Mucosa of descending colon (tissue), 3 donors: ENCODE measurements at regions not wholly inside any gene's neighbourhood (a gene's known extent, or its start where the extent isn't known, plus 50 kb on each side); places are given as distances from the start of the nearest gene placed in this dataset.
A peak's percentile ranks its signal among the peaks of the same experiment; 100 is the strongest.

Experiments used
- ATAC-seq: fragments of 200-7000 bp; cut with Tn5 transposase; one replicate; pipeline ENCODE4 v1.9.1; 2020; ENCODE audit warnings: mild to moderate bottlenecking, moderate library complexity
- DNase-seq, 3 donors: peaks; one replicate each; pipeline ENCODE4 v3.0.0-alpha.2; 2020
- H3K36me3 ChIP-seq: fragments of 200-600 bp; one replicate; pipeline ENCODE4 v1.8.0; 2021; ENCODE audit warnings: low read depth, mild to moderate bottlenecking
- H3K4me1 ChIP-seq: fragments of 200-600 bp; one replicate; pipeline ENCODE4 v1.8.0; 2021; ENCODE audit warnings: low read depth, mild to moderate bottlenecking
- H3K4me3 ChIP-seq: fragments of 200-600 bp; one replicate; pipeline ENCODE4 v1.8.0; 2021; ENCODE audit warnings: mild to moderate bottlenecking
- H3K9me3 ChIP-seq: fragments of 200-600 bp; one replicate; pipeline ENCODE4 v1.8.0; 2021; ENCODE audit warnings: mild to moderate bottlenecking
- CTCF ChIP-seq: fragments of 200-600 bp; IDR thresholded peaks from one replicate; pipeline ENCODE4 v1.8.0; 2022; ENCODE audit warnings: antibody characterized with exemption, mild to moderate bottlenecking
- intact Hi-C, 2 donors: fragments of 100-400 bp; cut with DNase I in 1 of 2; cut with micrococcal nuclease in 1 of 2; formaldehyde crosslinking; loops; one replicate each; pipeline versions ENCODE4 v1.11.0 to v1.11.1; 2022; cut with DNase I, micrococcal nuclease
- donor health status: DM: no; HTN: no; CAD: no; lungs with moderate emphysema.
- donor health status: DM: no; HTN: no; CAD: no.
- donor health status: DM: no; HTN: yes; CAD: no.

DNA sequence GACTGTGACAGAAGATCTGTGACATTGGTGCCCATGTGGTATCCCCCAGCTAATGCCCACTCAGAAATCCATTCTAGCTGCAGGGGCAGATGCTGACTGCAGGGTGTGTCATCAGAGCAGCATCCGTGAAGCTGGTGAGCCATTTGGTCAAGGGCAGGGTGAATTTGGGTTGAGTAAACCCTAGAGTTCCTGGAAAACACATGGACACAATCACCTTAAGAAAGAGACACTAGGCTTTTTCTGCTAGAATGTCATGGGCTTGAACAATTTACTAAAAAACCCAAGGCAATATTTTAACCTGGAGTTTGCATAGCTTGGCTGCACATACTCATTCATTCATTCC lies 100.0 kb downstream of the ADAMTS15 start:
- no peaks in the 10 kb centered on the region for H3K36me3 ChIP-seq
- no peak for TF ChIP-seq CTCF
- DNase-seq (no peak), ATAC-seq (no peak)
- no peaks in the 10 kb centered on the region for H3K9me3 ChIP-seq
- no peak overlapping the region for H3K4me3 ChIP-seq
- no peaks in the 10 kb centered on the region for H3K4me1 ChIP-seq
- intact Hi-C loops, result no loop called here

GRCh38 chr11:130549393-130549999 lies 101.1 kb downstream of the ADAMTS15 start:
- TF ChIP-seq CTCF, result no peak
- Histone ChIP-seq H3K4me3 (no peak overlapping the region), H3K4me1 (no peaks in the 10 kb centered on the region), H3K36me3 (no peaks in the 10 kb centered on the region), H3K9me3 (no peaks in the 10 kb centered on the region)
- intact Hi-C loops, result no loop called here
- peak in 1 of 3 donors; percentile 14 for DNase-seq
- peak; percentile 26 for ATAC-seq

DNA sequence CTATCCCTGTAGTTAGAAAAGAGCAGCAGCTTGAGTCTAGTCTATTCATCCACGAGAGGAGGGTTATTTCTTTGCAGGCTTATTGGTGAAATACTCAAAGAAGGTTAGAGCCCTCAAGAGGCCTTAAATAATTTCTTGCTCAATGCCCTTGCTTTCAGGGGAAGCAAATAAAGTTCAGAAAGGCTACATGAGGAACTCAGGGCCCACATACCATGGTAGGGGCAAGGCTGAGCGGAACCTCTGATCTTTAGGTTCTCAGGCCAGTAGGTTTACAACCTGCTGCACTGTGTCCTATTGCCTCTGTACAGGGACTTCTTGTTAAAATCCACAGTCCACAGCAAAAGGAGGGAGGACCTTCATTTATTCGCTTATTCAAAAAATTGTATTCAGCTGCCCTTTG lies 101.7 kb downstream of the ADAMTS15 start:
- Histone ChIP-seq H3K36me3 (no peaks in the 10 kb centered on the region), H3K4me1 (no peaks in the 10 kb centered on the region), H3K9me3 (no peaks in the 10 kb centered on the region), H3K4me3 (no peak overlapping the region)
- ATAC-seq, result no peak
- TF ChIP-seq CTCF, result no peak
- intact Hi-C loops, result no loop called here
- no peak for DNase-seq

DNA sequence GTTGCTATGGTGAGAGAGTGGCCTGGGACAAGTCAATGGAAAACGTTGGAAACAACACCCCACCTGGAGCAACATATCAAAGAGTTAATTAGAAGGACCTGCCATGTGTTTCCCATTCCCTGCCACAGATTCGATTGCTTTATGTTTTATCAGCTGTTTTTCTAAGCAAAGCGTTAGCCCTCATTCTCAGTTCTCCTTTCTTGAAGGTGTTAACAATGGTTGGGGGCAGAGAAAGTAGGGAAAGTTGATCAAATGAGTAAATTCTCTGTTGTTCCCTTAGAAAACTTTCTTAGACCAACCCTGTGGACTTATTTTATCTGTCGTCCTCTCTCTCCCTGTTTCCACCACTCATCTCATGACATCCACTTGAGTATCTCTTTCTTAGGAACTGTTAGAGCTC lies 102.5 kb downstream of the ADAMTS15 start:
- no peaks in the 10 kb centered on the region for H3K9me3 ChIP-seq
- intact Hi-C loops, result no loop called here
- no peaks in the 10 kb centered on the region for H3K4me1 ChIP-seq
- no peak overlapping the region for H3K4me3 ChIP-seq
- no peak for DNase-seq
- no peaks in the 10 kb centered on the region for H3K36me3 ChIP-seq
- no peak for TF ChIP-seq CTCF
- no peak for ATAC-seq

- no peaks in the 10 kb centered on the region for H3K4me1 ChIP-seq
- no peaks in the 10 kb centered on the region for H3K36me3 ChIP-seq
- H3K9me3 ChIP-seq, result no peaks in the 10 kb centered on the region
- no peak for DNase-seq
- intact Hi-C loops, result no loop called here
- no peak for TF ChIP-seq CTCF
- no peak overlapping the region for H3K4me3 ChIP-seq
- peak; percentile 16 for ATAC-seq
These were observed 102.9 kb downstream of the ADAMTS15 start for GRCh38 chr11:130551388-130551787.

GRCh38 chr11:130553306-130553705 lies 104.9 kb downstream of the ADAMTS15 start:
- Histone ChIP-seq H3K4me1 (no peaks in the 10 kb centered on the region), H3K4me3 (no peak overlapping the region), H3K36me3 (no peaks in the 10 kb centered on the region), H3K9me3 (no peaks in the 10 kb centered on the region)
- intact Hi-C loops, result no loop called here
- TF ChIP-seq CTCF, result no peak
- ATAC-seq, result no peak
- no peak for DNase-seq
